ENCODE measurements at regions not wholly inside any gene's neighbourhood (a gene's known extent, or its start where the extent isn't known, plus 50 kb on each side); places are given as distances from the start of the nearest gene placed in this dataset.

GRCh38 chr4:77473509-77473908, 132.1 kb upstream of the CXCL13 start:
- H3K36me3 ChIP-seq (ENCODE audit: control insufficient read depth in 1 of 2, insufficient read depth in 2 of 2, low read length in 1 of 2), result no peaks in the 10 kb centered on the region
- H3K27ac ChIP-seq (ENCODE audit: low read depth in 1 of 2, low read length in 2 of 2), result no peak overlapping the region
- H3K27me3 ChIP-seq (ENCODE audit: control insufficient read depth in 1 of 2, insufficient read depth in 2 of 2, low read length in 1 of 2), result peaks cover 0 to 2% of the 10 kb centered on the region in 2 donors
- ATAC-seq (ENCODE audit: low FRiP score) (no peak), DNase-seq (no peak)
- intact Hi-C loops (cut with DNase I), result no loop called here
- peaks cover 1% of the 10 kb centered on the region for H3K9me3 ChIP-seq (ENCODE audit: control insufficient read depth, low read length)
- H3K4me3 ChIP-seq (ENCODE audit: low read length in 2 of 2), result no peak overlapping the region
- no peaks in the 10 kb centered on the region for H3K4me1 ChIP-seq (ENCODE audit: control insufficient read depth in 1 of 2, insufficient read depth in 2 of 2, low read length in 2 of 2)
- WGBS, 2 donors, result 42 to 62% methylated on average over 1 of the region's 1 CpG

- H3K36me3 ChIP-seq (ENCODE audit: control insufficient read depth in 1 of 2, insufficient read depth in 2 of 2, low read length in 1 of 2), result no peaks in the 10 kb centered on the region
- H3K9me3 ChIP-seq (ENCODE audit: control insufficient read depth, low read length), result peaks cover 2% of the 10 kb centered on the region
- H3K27me3 ChIP-seq (ENCODE audit: control insufficient read depth in 1 of 2, insufficient read depth in 2 of 2, low read length in 1 of 2), result no peaks in the 10 kb centered on the region
- no peaks in the 10 kb centered on the region for H3K4me1 ChIP-seq (ENCODE audit: control insufficient read depth in 1 of 2, insufficient read depth in 2 of 2, low read length in 2 of 2)
- intact Hi-C loops (cut with DNase I), result no loop called here
- 59 to 68% methylated on average over 1 of the region's 1 CpG for WGBS, 2 donors
- no peak for DNase-seq
- H3K4me3 ChIP-seq (ENCODE audit: low read length in 2 of 2), result no peak overlapping the region
- ATAC-seq (ENCODE audit: low FRiP score), result no peak
- H3K27ac ChIP-seq (ENCODE audit: low read depth in 1 of 2, low read length in 2 of 2), result no peak overlapping the region
Observed at GRCh38 chr4:77481856-77482255, 123.8 kb upstream of the CXCL13 start.

GRCh38 chr4:77488882-77489281, 116.7 kb upstream of the CXCL13 start:
- H3K27me3 ChIP-seq (ENCODE audit: control insufficient read depth in 1 of 2, insufficient read depth in 2 of 2, low read length in 1 of 2), result no peaks in the 10 kb centered on the region
- DNase-seq (no peak), ATAC-seq (ENCODE audit: low FRiP score) (no peak)
- peak overlapping the region in 1 of 2 donors; percentile 33 for H3K27ac ChIP-seq (ENCODE audit: low read depth in 1 of 2, low read length in 2 of 2)
- no peak overlapping the region for H3K4me3 ChIP-seq (ENCODE audit: low read length in 2 of 2)
- peaks cover 2% of the 10 kb centered on the region for H3K9me3 ChIP-seq (ENCODE audit: control insufficient read depth, low read length)
- no peaks in the 10 kb centered on the region for H3K36me3 ChIP-seq (ENCODE audit: control insufficient read depth in 1 of 2, insufficient read depth in 2 of 2, low read length in 1 of 2)
- 14 to 36% methylated on average over 1 of the region's 1 CpG for WGBS, 2 donors
- intact Hi-C loops (cut with DNase I), result no loop called here
- no peaks in the 10 kb centered on the region for H3K4me1 ChIP-seq (ENCODE audit: control insufficient read depth in 1 of 2, insufficient read depth in 2 of 2, low read length in 2 of 2)

GRCh38 chr4:77493120-77493752, 112.4 kb upstream of the CXCL13 start:
- Histone ChIP-seq H3K9me3 (ENCODE audit: control insufficient read depth, low read length) (no peaks in the 10 kb centered on the region), H3K4me3 (ENCODE audit: low read length in 2 of 2) (no peak overlapping the region), H3K36me3 (ENCODE audit: control insufficient read depth in 1 of 2, insufficient read depth in 2 of 2, low read length in 1 of 2) (no peaks in the 10 kb centered on the region), H3K27ac (ENCODE audit: low read depth in 1 of 2, low read length in 2 of 2) (no peak overlapping the region), H3K27me3 (ENCODE audit: control insufficient read depth in 1 of 2, insufficient read depth in 2 of 2, low read length in 1 of 2) (no peaks in the 10 kb centered on the region), H3K4me1 (ENCODE audit: control insufficient read depth in 1 of 2, insufficient read depth in 2 of 2, low read length in 2 of 2) (no peaks in the 10 kb centered on the region)
- 87 to 89% methylated on average over 1 of the region's 1 CpG for WGBS, 2 donors
- intact Hi-C loops (cut with DNase I), result no loop called here
- ATAC-seq (ENCODE audit: low FRiP score) (no peak), DNase-seq (no peak)

GRCh38 chr4:77493829-77494551, 111.6 kb upstream of the CXCL13 start:
- Histone ChIP-seq H3K27me3 (ENCODE audit: control insufficient read depth in 1 of 2, insufficient read depth in 2 of 2, low read length in 1 of 2) (no peaks in the 10 kb centered on the region), H3K4me1 (ENCODE audit: control insufficient read depth in 1 of 2, insufficient read depth in 2 of 2, low read length in 2 of 2) (no peaks in the 10 kb centered on the region), H3K36me3 (ENCODE audit: control insufficient read depth in 1 of 2, insufficient read depth in 2 of 2, low read length in 1 of 2) (no peaks in the 10 kb centered on the region), H3K9me3 (ENCODE audit: control insufficient read depth, low read length) (no peaks in the 10 kb centered on the region), H3K27ac (ENCODE audit: low read depth in 1 of 2, low read length in 2 of 2) (no peak overlapping the region), H3K4me3 (ENCODE audit: low read length in 2 of 2) (no peak overlapping the region)
- DNase-seq (no peak), ATAC-seq (ENCODE audit: low FRiP score) (no peak)
- intact Hi-C loops (cut with DNase I), result no loop called here
- WGBS, 2 donors, result 82 to 88% methylated on average over 2 of the region's 2 CpGs

- ATAC-seq (ENCODE audit: low FRiP score), result no peak
- no peaks in the 10 kb centered on the region for H3K36me3 ChIP-seq (ENCODE audit: control insufficient read depth in 1 of 2, insufficient read depth in 2 of 2, low read length in 1 of 2)
- intact Hi-C loops (cut with DNase I), result no loop called here
- no peak overlapping the region for H3K27ac ChIP-seq (ENCODE audit: low read depth in 1 of 2, low read length in 2 of 2)
- H3K9me3 ChIP-seq (ENCODE audit: control insufficient read depth, low read length), result no peaks in the 10 kb centered on the region
- DNase-seq, result no peak
- H3K4me1 ChIP-seq (ENCODE audit: control insufficient read depth in 1 of 2, insufficient read depth in 2 of 2, low read length in 2 of 2), result no peaks in the 10 kb centered on the region
- no peak overlapping the region for H3K4me3 ChIP-seq (ENCODE audit: low read length in 2 of 2)
- no peaks in the 10 kb centered on the region for H3K27me3 ChIP-seq (ENCODE audit: control insufficient read depth in 1 of 2, insufficient read depth in 2 of 2, low read length in 1 of 2)
Observed at GRCh38 chr4:77496457-77496856, 109.2 kb upstream of the CXCL13 start.

- Histone ChIP-seq H3K27ac (ENCODE audit: low read depth in 1 of 2, low read length in 2 of 2) (no peak overlapping the region), H3K36me3 (ENCODE audit: control insufficient read depth in 1 of 2, insufficient read depth in 2 of 2, low read length in 1 of 2) (no peaks in the 10 kb centered on the region), H3K4me3 (ENCODE audit: low read length in 2 of 2) (no peak overlapping the region), H3K9me3 (ENCODE audit: control insufficient read depth, low read length) (no peaks in the 10 kb centered on the region), H3K4me1 (ENCODE audit: control insufficient read depth in 1 of 2, insufficient read depth in 2 of 2, low read length in 2 of 2) (no peaks in the 10 kb centered on the region), H3K27me3 (ENCODE audit: control insufficient read depth in 1 of 2, insufficient read depth in 2 of 2, low read length in 1 of 2) (no peaks in the 10 kb centered on the region)
- intact Hi-C loops (cut with DNase I), result no loop called here
- no peak for DNase-seq
- WGBS, 2 donors, result 39 to 49% methylated on average over 3 of the region's 3 CpGs
- no peak for ATAC-seq (ENCODE audit: low FRiP score)
Observed at GRCh38 chr4:77500801-77501200, 104.8 kb upstream of the CXCL13 start.

GRCh38 chr4:77501240-77501639, 104.4 kb upstream of the CXCL13 start:
- Histone ChIP-seq H3K27me3 (ENCODE audit: control insufficient read depth in 1 of 2, insufficient read depth in 2 of 2, low read length in 1 of 2) (no peaks in the 10 kb centered on the region), H3K4me3 (ENCODE audit: low read length in 2 of 2) (no peak overlapping the region), H3K36me3 (ENCODE audit: control insufficient read depth in 1 of 2, insufficient read depth in 2 of 2, low read length in 1 of 2) (no peaks in the 10 kb centered on the region), H3K4me1 (ENCODE audit: control insufficient read depth in 1 of 2, insufficient read depth in 2 of 2, low read length in 2 of 2) (no peaks in the 10 kb centered on the region), H3K27ac (ENCODE audit: low read depth in 1 of 2, low read length in 2 of 2) (no peak overlapping the region), H3K9me3 (ENCODE audit: control insufficient read depth, low read length) (no peaks in the 10 kb centered on the region)
- intact Hi-C loops (cut with DNase I), result no loop called here
- DNase-seq (no peak), ATAC-seq (ENCODE audit: low FRiP score) (no peak)

GRCh38 chr4:77501851-77502250, 103.8 kb upstream of the CXCL13 start:
- Histone ChIP-seq H3K27ac (ENCODE audit: low read depth in 1 of 2, low read length in 2 of 2) (no peak overlapping the region), H3K9me3 (ENCODE audit: control insufficient read depth, low read length) (no peaks in the 10 kb centered on the region), H3K4me3 (ENCODE audit: low read length in 2 of 2) (no peak overlapping the region), H3K27me3 (ENCODE audit: control insufficient read depth in 1 of 2, insufficient read depth in 2 of 2, low read length in 1 of 2) (no peaks in the 10 kb centered on the region), H3K36me3 (ENCODE audit: control insufficient read depth in 1 of 2, insufficient read depth in 2 of 2, low read length in 1 of 2) (no peaks in the 10 kb centered on the region), H3K4me1 (ENCODE audit: control insufficient read depth in 1 of 2, insufficient read depth in 2 of 2, low read length in 2 of 2) (no peaks in the 10 kb centered on the region)
- intact Hi-C loops (cut with DNase I), result no loop called here
- DNase-seq (no peak), ATAC-seq (ENCODE audit: low FRiP score) (no peak)
- WGBS, 2 donors, result 36 to 51% methylated on average over 2 of the region's 2 CpGs
